ENCODE measurements at regions not wholly inside any gene's neighbourhood (a gene's known extent, or its start where the extent isn't known, plus 50 kb on each side); places are given as distances from the start of the nearest gene placed in this dataset.

- TF ChIP-seq ZNF281 (CRISPR knock-in tag; IDR thresholded peaks at IDR 0.05; ENCODE audit: borderline replicate concordance) (peak; percentile 82), RCOR2 (CRISPR knock-in tag; IDR thresholded peaks at IDR 0.05) (peak; percentile 100), NR2F6 (IDR thresholded peaks at IDR 0.05) (peak; percentile 99), NR2F6 (CRISPR knock-in tag; IDR thresholded peaks at IDR 0.05) (peak; percentile 100), HBP1 (CRISPR knock-in tag; IDR thresholded peaks at IDR 0.05; ENCODE audit: low read depth) (peak; percentile 95; the same call in 1 of the 2 replicates), ZNF205 (CRISPR knock-in tag; IDR thresholded peaks at IDR 0.05) (peak; percentile 81), WIZ (CRISPR knock-in tag; IDR thresholded peaks at IDR 0.05) (peak; percentile 70; the same call in 1 of the 2 replicates), HNRNPUL1 (IDR thresholded peaks at IDR 0.05; ENCODE audit: low read depth, low read length) (no peak), RNF2 (conservative IDR thresholded peaks at IDR 0.05; ENCODE audit: low read depth) (0 out of 2 replicates have a peak, but pooled peaks have one; percentile 32), CTCF (CRISPR knock-in tag; IDR thresholded peaks at IDR 0.05) (peak; percentile 33), TBX2 (CRISPR knock-in tag; IDR thresholded peaks at IDR 0.05; ENCODE audit: borderline replicate concordance) (peak; percentile 99), MBNL3 (CRISPR knock-in tag; conservative IDR thresholded peaks at IDR 0.05) (no peak), ZNF562 (CRISPR knock-in tag; IDR thresholded peaks at IDR 0.05; ENCODE audit: borderline replicate concordance) (no peak), ZNF496 (CRISPR knock-in tag; IDR thresholded peaks at IDR 0.05; ENCODE audit: insufficient replicate concordance) (no peak), CSRNP1 (CRISPR knock-in tag; IDR thresholded peaks at IDR 0.05) (peak; percentile 95; the same call in 1 of the 2 replicates), ZNF782 (CRISPR knock-in tag; IDR thresholded peaks at IDR 0.05; ENCODE audit: borderline replicate concordance) (peak; percentile 92; the same call in 1 of the 2 replicates), STAT6 (CRISPR knock-in tag; IDR thresholded peaks at IDR 0.05; ENCODE audit: borderline replicate concordance) (peak; percentile 97; the same call in 1 of the 2 replicates), PAWR (CRISPR knock-in tag; IDR thresholded peaks at IDR 0.05; ENCODE audit: borderline replicate concordance) (peak; percentile 78; the same call in 1 of the 2 replicates), SALL1 (CRISPR knock-in tag; IDR thresholded peaks at IDR 0.05) (peak; percentile 100)
Measured at GRCh38 chr6:167683028-167683862, 143.5 kb upstream of the AFDN start (continued).
